Tibial nerve (tissue), 4 donors: ENCODE measurements at regions not wholly inside any gene's neighbourhood (a gene's known extent, or its start where the extent isn't known, plus 50 kb on each side); places are given as distances from the start of the nearest gene placed in this dataset.

Experiments
- EP300 ChIP-seq, 2 donors: sonication (generic); formaldehyde crosslinking; IDR thresholded peaks; one replicate each; pipeline ENCODE4 v1.6.1; 2017; ENCODE audit warnings: antibody characterized with exemption in 2 of 2, mild to moderate bottlenecking in 1 of 2
- POLR2A ChIP-seq, 2 donors: fragments of 450-650 bp; IDR thresholded peaks; one replicate each; pipeline ENCODE4 v1.6.1; 2017; ENCODE audit warnings: antibody characterized with exemption in 2 of 2, mild to moderate bottlenecking in 2 of 2, moderate library complexity in 2 of 2
- TF ChIP-seq, protein P1 (sequence below), 5 experiments: fragments of 200-600 bp in 3 of 5; fragments of 450-650 bp in 2 of 5; sonication (generic) in 3 of 5; IDR thresholded peaks; one replicate each; pipeline ENCODE4 v1.5.1; 2016 to 2019; ENCODE audit warnings: antibody characterized with exemption in 5 of 5, mild to moderate bottlenecking in 3 of 5, moderate library complexity in 2 of 5

DNA sequence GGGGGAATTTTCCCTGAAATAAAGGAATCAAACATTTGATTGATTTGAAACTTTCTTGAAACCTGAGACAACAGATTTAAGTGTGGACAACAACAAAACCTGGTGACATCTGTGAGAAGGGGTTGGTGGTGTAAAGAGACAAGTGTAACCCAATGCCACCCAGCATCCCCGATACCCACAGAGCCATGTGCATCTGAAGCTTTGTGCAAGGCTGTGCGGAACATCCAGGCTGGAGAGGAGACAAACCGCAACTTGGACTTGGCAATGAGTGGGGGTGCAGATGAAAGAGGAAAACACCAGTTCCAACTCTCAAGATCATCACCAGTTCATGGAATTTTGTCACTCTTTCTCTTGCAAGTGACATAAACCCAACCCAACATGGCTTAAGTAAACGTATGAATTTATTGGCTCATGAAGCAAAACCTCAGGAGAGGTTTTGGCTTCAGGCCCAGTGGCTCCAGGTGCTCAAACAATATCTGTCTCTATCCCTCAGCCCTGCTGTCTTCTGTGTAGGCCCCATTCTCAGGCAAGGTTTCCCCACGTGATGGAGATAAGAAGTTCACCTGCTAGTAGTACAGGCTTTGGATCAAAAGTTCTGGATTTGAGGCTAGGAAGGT lies 55.2 kb upstream of the NTF3 start:
- TF ChIP-seq, protein P1, sequence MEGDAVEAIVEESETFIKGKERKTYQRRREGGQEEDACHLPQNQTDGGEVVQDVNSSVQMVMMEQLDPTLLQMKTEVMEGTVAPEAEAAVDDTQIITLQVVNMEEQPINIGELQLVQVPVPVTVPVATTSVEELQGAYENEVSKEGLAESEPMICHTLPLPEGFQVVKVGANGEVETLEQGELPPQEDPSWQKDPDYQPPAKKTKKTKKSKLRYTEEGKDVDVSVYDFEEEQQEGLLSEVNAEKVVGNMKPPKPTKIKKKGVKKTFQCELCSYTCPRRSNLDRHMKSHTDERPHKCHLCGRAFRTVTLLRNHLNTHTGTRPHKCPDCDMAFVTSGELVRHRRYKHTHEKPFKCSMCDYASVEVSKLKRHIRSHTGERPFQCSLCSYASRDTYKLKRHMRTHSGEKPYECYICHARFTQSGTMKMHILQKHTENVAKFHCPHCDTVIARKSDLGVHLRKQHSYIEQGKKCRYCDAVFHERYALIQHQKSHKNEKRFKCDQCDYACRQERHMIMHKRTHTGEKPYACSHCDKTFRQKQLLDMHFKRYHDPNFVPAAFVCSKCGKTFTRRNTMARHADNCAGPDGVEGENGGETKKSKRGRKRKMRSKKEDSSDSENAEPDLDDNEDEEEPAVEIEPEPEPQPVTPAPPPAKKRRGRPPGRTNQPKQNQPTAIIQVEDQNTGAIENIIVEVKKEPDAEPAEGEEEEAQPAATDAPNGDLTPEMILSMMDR (IDR thresholded peaks at IDR 0.05): no peak
- TF ChIP-seq EP300 (IDR thresholded peaks at IDR 0.05) (no peak), POLR2A (IDR thresholded peaks at IDR 0.05) (no peak)
